IgD-negative memory B cell (primary cell): ENCODE measurements at regions not wholly inside any gene's neighbourhood (a gene's known extent, or its start where the extent isn't known, plus 50 kb on each side); places are given as distances from the start of the nearest gene placed in this dataset.
"Not testable (repeated sequence)": the region's sequence is repeated elsewhere in the genome, so short reads cannot be mapped to it uniquely, and the experiment has no call there.

Experiments
- H3K27ac Mint-ChIP-seq, 3 donors: one replicate each; pipeline ENCODE4 v1.8.0; 2020 to 2022; ENCODE audit warnings: mild to moderate bottlenecking in 3 of 3, mixed read lengths in 3 of 3, moderate library complexity in 1 of 3
- H3K27me3 Mint-ChIP-seq: one replicate; pipeline ENCODE4 v1.8.0; 2021; ENCODE audit warnings: mixed read lengths
- H3K36me3 Mint-ChIP-seq: one replicate; pipeline ENCODE4 v1.8.0; 2020; ENCODE audit warnings: mild to moderate bottlenecking, mixed read lengths
- H3K4me1 Mint-ChIP-seq, 3 donors: one replicate each; pipeline ENCODE4 v1.8.0; 2020 to 2022; ENCODE audit warnings: mixed read lengths in 3 of 3, mild to moderate bottlenecking in 1 of 3
- H3K4me3 Mint-ChIP-seq, 4 donors: one replicate each; pipeline ENCODE4 v1.8.0; 2020 to 2022; ENCODE audit warnings: mild to moderate bottlenecking in 4 of 4, mixed read lengths in 4 of 4, moderate library complexity in 3 of 4
- H3K9me3 Mint-ChIP-seq, 3 donors: one replicate each; pipeline ENCODE4 v1.8.0; 2020 to 2021; ENCODE audit warnings: mixed read lengths in 3 of 3, mild to moderate bottlenecking in 1 of 3

GRCh38 chr17:77087650-77088454, 52.9 kb upstream of the SEC14L1 start:
- Mint-ChIP-seq H3K9me3 (no peaks in the 10 kb centered on the region), H3K27ac (peak overlapping the region; percentile 76 to 97 (median 95)), H3K36me3 (peaks cover 6% of the 10 kb centered on the region), H3K4me1 (peaks cover 25 to 30% (median 28%) of the 10 kb centered on the region in 3 donors), H3K27me3 (peaks cover 7% of the 10 kb centered on the region), H3K4me3 (peak overlapping the region; percentile 91 to 99 (median 95))

DNA sequence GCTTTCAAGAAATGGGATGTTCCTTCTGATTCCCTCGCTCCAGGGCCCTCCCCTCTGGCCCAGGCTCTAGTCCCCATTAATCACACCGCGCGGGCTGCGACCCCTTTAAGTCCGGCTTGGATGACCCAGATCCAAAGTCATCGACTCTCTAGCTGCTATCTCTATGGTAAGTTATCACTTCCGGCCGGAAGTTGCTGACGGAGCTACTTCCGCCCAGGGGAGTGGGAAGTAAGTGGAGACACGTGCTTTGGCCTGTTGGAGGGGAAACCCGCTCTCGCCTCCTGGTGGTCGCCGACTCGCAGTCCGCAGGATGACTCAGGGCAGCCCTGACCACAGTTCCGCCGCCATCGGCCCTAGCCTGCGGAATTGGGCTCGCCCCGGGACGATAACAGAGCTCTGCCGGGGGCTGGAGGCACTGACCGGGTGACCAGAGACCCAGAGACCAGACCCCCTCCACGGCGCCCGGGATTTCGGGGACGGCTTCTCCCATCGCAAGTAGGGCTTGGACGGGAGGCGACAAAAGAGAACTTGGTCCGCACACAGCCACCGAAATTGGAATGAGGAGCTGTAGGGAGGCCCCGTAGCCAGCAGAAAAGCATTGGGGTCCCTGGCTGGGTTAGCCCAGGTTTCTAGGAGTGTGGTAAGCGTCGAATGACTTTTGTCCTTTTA, 52.2 kb upstream of the SEC14L1 start:
- Mint-ChIP-seq H3K36me3 (peaks cover 6% of the 10 kb centered on the region), H3K9me3 (no peaks in the 10 kb centered on the region), H3K4me3 (peak overlapping the region; percentile 91 to 99 (median 95)), H3K4me1 (peaks cover 25 to 31% (median 30%) of the 10 kb centered on the region in 3 donors), H3K27ac (peak overlapping the region; percentile 76 to 97 (median 95)), H3K27me3 (peaks cover 5% of the 10 kb centered on the region)

- Mint-ChIP-seq H3K27ac (peak overlapping the region; percentile 76 to 97 (median 95)), H3K4me1 (peaks cover 25 to 31% (median 30%) of the 10 kb centered on the region in 3 donors), H3K4me3 (peak overlapping the region; percentile 91 to 99 (median 95)), H3K36me3 (peaks cover 6% of the 10 kb centered on the region), H3K27me3 (peaks cover 5% of the 10 kb centered on the region), H3K9me3 (no peaks in the 10 kb centered on the region)
These were observed 51.7 kb upstream of the SEC14L1 start for GRCh38 chr17:77089124-77089490.

DNA sequence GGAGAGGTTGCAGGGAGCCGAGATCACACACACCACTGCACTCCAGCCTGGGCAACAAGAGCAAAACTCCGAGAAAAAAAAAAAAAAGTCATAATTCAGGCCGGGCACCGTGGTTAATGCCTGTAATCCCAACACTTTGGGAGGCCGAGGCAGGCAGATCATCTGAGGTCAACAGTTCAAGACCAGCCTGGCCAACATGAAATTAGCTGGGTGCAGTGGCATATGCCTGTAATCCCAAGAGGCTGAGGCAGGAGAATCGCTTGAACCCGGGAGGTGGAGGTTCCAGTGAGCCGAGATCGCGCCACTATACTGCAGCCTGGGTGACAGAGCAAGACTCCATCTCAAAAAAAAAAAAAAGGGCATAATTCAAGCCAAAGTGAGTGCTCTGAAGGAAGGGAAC, 50.8 kb upstream of the SEC14L1 start:
- not testable (repeated sequence) for H3K36me3 Mint-ChIP-seq, H3K9me3 Mint-ChIP-seq, H3K27me3 Mint-ChIP-seq
- peak overlapping the region; percentile 22 to 97 (median 95) for H3K27ac Mint-ChIP-seq
- peaks cover 25 to 34% (median 31%) of the 10 kb centered on the region in 3 donors for H3K4me1 Mint-ChIP-seq
- peak overlapping the region; percentile 44 to 99 (median 71) for H3K4me3 Mint-ChIP-seq

DNA sequence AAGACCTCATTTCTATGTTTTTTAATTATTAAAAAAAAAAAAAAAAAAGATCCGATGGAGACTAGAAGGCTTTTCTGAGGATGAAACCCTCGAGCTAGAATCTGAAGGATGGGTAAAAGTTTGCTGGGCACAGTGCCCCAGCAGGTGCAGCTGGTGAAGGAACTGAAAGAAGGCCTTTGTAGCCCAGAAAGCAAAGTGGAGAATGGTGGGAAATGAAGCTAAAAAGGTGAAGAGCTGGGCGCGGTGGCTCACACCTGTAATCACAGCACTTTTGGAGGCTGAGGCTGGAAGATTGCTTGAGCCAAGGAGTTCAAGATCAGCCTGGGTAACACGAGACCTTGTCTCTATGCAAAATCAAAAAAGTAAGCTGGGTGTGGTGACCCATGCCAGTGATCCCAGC, 50.3 kb upstream of the SEC14L1 start:
- H3K36me3 Mint-ChIP-seq: peaks cover 9% of the 10 kb centered on the region
- peaks cover 25 to 36% (median 31%) of the 10 kb centered on the region in 3 donors for H3K4me1 Mint-ChIP-seq
- H3K27ac Mint-ChIP-seq: peak overlapping the region in 1 of 3 donors; percentile 22
- no peaks in the 10 kb centered on the region for H3K27me3 Mint-ChIP-seq
- H3K4me3 Mint-ChIP-seq: peak overlapping the region; percentile 44 to 99 (median 71)
- no peaks in the 10 kb centered on the region for H3K9me3 Mint-ChIP-seq
